NB4 (cell line): ENCODE measurements at regions not wholly inside any gene's neighbourhood (a gene's known extent, or its start where the extent isn't known, plus 50 kb on each side); places are given as distances from the start of the nearest gene placed in this dataset.

Source experiments
- DNase-seq: peaks from one replicate; pipeline ENCODE4 v3.0.0; 2010; ENCODE audit warnings: low read depth
- H3K4me3 ChIP-seq: one replicate; pipeline ENCODE4 v1.5.1; 2011; ENCODE audit warnings: mild to moderate bottlenecking, low read depth, low read length, moderate library complexity
- MYC ChIP-seq: IDR thresholded peaks from 2 replicates; pipeline ENCODE4 v1.6.1; 2011; ENCODE audit warnings: low read depth, low read length
- POLR2A ChIP-seq: IDR thresholded peaks from 2 replicates; pipeline ENCODE4 v1.6.1; 2011; ENCODE audit warnings: mild to moderate bottlenecking; ENCODE audit not compliant: insufficient read length; ENCODE audit errors: extremely low read depth
- TF ChIP-seq, protein P1 (sequence below): IDR thresholded peaks from one replicate; pipeline ENCODE4 v1.5.1; 2012; ENCODE audit warnings: low read depth, low read length
- TF ChIP-seq, protein P2 (sequence below): IDR thresholded peaks from 2 replicates; pipeline ENCODE4 v1.6.1; 2011; ENCODE audit warnings: low read depth, low read length

DNA sequence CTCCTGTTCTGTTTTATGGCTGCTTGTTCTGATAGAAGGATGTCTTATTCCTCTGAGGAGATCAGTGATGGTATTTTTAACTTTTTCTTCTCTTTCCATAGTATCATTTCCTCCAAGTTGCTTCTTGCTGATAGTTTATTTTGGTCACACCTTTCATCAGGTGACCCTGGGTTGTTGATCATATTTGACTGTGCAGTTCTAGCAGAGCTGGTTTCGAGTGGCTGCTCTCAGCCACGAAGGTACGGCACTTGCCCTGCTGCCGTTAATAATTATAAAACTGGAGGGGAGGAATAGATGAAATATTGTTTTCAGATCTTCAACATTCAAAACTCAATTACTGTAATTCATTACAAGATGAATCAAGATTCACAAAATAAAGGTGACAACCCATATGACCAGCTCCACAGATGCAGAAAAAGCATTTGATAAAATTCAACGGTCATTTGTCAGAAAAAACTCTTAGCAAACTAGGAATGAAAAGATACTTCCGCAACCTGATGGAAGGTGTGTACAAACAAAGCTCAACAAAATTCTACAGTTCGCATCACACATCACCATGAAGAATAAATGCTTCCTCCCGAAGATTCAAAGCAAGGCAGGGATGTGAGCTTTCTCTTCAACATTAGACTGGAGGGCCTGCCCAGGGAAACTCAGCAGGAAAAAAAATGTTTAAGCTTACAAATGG is 59.2 kb upstream of the RTL6 start:
- no peak for DNase-seq
- TF ChIP-seq, protein P1, sequence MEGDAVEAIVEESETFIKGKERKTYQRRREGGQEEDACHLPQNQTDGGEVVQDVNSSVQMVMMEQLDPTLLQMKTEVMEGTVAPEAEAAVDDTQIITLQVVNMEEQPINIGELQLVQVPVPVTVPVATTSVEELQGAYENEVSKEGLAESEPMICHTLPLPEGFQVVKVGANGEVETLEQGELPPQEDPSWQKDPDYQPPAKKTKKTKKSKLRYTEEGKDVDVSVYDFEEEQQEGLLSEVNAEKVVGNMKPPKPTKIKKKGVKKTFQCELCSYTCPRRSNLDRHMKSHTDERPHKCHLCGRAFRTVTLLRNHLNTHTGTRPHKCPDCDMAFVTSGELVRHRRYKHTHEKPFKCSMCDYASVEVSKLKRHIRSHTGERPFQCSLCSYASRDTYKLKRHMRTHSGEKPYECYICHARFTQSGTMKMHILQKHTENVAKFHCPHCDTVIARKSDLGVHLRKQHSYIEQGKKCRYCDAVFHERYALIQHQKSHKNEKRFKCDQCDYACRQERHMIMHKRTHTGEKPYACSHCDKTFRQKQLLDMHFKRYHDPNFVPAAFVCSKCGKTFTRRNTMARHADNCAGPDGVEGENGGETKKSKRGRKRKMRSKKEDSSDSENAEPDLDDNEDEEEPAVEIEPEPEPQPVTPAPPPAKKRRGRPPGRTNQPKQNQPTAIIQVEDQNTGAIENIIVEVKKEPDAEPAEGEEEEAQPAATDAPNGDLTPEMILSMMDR = no peak
- H3K4me3 ChIP-seq = no peak overlapping the region

DNA sequence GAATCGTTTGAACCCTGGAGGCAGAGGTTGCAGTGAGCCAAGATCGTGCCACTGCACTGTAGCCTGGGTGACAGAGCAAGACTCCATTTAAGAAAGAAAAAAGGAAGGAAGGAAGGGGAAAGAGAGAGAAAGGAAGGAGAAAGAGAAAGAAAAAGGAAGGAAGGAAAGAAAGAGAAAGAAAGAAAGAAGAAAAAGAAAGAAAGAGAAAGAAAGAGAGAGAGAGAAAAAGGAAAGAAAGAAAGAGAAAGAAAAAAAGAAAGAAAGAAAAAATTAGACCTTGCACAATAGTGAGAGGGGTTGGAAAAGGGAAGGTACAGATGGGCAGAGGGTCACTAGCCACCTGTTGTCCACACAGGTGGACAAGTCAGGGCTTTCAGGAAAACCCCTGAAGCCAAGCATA is 57.6 kb upstream of the RTL6 start:
- TF ChIP-seq, protein P1 = no peak
- TF ChIP-seq, protein P2, sequence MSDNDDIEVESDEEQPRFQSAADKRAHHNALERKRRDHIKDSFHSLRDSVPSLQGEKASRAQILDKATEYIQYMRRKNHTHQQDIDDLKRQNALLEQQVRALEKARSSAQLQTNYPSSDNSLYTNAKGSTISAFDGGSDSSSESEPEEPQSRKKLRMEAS = no peak
- TF ChIP-seq POLR2A (no peak), MYC (no peak)
- DNase-seq = no peak
- no peak overlapping the region for H3K4me3 ChIP-seq

DNA sequence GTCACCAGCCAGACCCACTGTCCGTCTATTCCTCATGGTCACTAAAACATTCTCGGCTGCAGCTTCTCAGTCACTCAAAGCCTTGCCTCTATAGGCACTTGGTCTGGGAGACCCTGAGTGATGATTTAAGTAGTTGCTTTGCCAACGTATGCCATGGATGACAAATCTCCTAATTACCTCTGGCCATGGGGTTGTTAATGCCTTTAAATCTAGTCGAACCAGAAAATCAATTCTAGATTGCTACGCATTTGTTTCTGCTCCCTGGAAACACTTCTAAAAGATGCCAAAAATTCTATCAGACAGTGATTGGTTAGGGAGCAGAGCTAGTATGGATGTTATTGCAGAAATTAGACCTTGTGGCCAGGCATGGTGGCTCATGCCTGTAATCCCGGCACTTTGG is 57.0 kb upstream of the RTL6 start:
- DNase-seq = no peak
- H3K4me3 ChIP-seq = no peak overlapping the region
- TF ChIP-seq, protein P2 = no peak
- TF ChIP-seq, protein P1 = no peak
- no peak for TF ChIP-seq POLR2A
- no peak for TF ChIP-seq MYC

DNA sequence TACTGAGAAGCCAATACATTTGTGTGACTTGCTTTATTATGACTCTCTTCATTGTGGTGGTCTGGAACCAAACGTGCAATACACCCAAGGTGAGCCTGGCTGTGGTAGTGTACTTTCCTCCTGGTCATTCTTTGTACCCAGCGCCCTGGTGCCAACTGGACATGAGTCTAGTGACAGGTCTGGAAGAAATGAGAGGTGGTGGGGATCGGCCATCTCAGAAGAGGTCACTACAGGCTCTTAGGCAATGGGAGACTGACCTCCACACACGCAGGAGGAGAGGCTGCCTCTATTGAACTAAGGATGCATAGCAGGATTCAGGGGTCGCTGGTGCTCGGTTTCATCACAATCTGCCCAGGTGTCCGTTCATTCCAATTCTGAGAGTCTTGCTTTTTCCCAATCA is 56.4 kb upstream of the RTL6 start:
- no peak overlapping the region for H3K4me3 ChIP-seq
- DNase-seq = no peak
- no peak for TF ChIP-seq POLR2A
- TF ChIP-seq, protein P1 = no peak
- TF ChIP-seq, protein P2 = no peak
- no peak for TF ChIP-seq MYC

DNA sequence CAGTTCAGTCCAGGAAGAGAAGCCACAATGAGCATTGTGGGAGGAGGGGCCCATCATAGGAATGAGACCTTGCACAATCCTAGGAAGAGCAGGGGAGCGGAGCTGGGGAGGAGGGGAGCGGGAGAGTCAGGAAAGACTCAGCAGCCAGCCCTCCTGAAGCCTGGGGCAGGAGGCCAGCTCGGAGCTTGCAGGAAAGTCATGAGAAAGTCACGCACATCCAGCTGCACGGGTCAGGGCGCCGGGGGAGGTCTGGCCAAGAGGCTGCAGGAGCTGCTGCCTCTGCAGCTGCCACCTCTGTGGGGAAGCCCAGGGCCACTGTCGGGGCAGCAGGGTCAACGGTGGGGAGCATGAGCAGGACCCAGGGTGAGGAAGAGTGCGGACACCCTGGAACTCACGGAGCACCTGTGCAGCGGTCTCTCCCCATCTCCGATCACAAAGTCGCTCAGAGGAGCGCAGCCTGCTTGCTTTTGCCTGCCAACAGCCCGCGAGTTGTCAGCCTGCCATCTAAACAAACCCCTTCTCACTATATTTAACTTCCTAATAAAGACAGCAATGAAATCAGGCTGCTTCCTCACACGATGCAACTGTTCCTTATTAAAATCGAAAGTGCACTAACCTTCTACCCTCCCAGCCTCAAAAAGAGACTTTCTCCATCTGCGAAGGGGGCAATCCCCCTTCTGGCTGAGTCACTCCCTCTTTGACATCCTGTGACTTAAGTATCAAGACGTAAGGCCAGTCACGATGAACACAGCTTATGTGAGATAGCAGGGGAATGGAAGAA is 52.9 kb upstream of the RTL6 start:
- no peak for TF ChIP-seq MYC
- TF ChIP-seq, protein P2 = no peak
- TF ChIP-seq POLR2A = no peak
- TF ChIP-seq, protein P1 = no peak
- H3K4me3 ChIP-seq = peak overlapping the region; percentile 25
- peak; percentile 81 for DNase-seq
